SK-N-SH (cell line): ENCODE measurements at regions not wholly inside any gene's neighbourhood (a gene's known extent, or its start where the extent isn't known, plus 50 kb on each side); places are given as distances from the start of the nearest gene placed in this dataset.

Source experiments
- CTCF ChIP-seq: fragments of 200-600 bp; sonication (generic); IDR thresholded peaks from 2 replicates; pipeline ENCODE4 v1.6.1; 2017; ENCODE audit warnings: antibody characterized with exemption, mild to moderate bottlenecking, moderate library complexity
- EP300 ChIP-seq, 2 experiments: IDR thresholded peaks; 2 replicates each; pipeline versions ENCODE4 v1.4.0 to v1.6.1; 2012; ENCODE audit warnings: borderline replicate concordance in 1 of 2, low read depth in 1 of 2, low read length in 1 of 2
- EZH2phosphoT487 ChIP-seq: fragments of 200-600 bp; sonication (generic); IDR thresholded peaks from 2 replicates; pipeline ENCODE4 v1.6.1; 2017; ENCODE audit warnings: low read depth, mixed run types, mild to moderate bottlenecking, antibody characterized with exemption, moderate library complexity, borderline replicate concordance
- FOSL2 ChIP-seq: IDR thresholded peaks from 2 replicates; pipeline ENCODE4 v1.4.0; 2012; ENCODE audit warnings: low read depth, mild to moderate bottlenecking, moderate library complexity, borderline replicate concordance
- FOXM1 ChIP-seq: IDR thresholded peaks from 2 replicates; pipeline ENCODE4 v1.4.0; 2012; ENCODE audit warnings: low read depth, mild to moderate bottlenecking
- MAX ChIP-seq: IDR thresholded peaks from 2 replicates; pipeline ENCODE4 v1.4.0; 2012; ENCODE audit warnings: low read depth
- PBX3 ChIP-seq: IDR thresholded peaks from 2 replicates; pipeline ENCODE4; 2012
- POLR2AphosphoS5 ChIP-seq: IDR thresholded peaks from 2 replicates; pipeline ENCODE4 v1.6.1; 2012; ENCODE audit warnings: low read depth, low read length
- RFX5 ChIP-seq: IDR thresholded peaks from 2 replicates; pipeline ENCODE4 v1.6.1; 2012; ENCODE audit warnings: mild to moderate bottlenecking, improper control_type of control experiment, low read length
- SMC3 ChIP-seq: IDR thresholded peaks from 2 replicates; pipeline ENCODE4 v1.6.1; 2012; ENCODE audit warnings: low read depth, low read length, improper control_type of control experiment
- TAF1 ChIP-seq: IDR thresholded peaks from 2 replicates; pipeline ENCODE4 v1.6.1; 2012; ENCODE audit warnings: low read depth, mild to moderate bottlenecking, low read length, moderate library complexity, borderline replicate concordance
- USF1 ChIP-seq: IDR thresholded peaks from 2 replicates; pipeline ENCODE4 v1.4.0; 2012; ENCODE audit warnings: low read depth, borderline replicate concordance
- USF2 ChIP-seq: fragments of 150-350 bp; IDR thresholded peaks from 2 replicates; pipeline ENCODE4 v1.6.1; 2017; ENCODE audit warnings: antibody characterized with exemption, low read length, low read depth, borderline replicate concordance
- YY1 ChIP-seq: IDR thresholded peaks from 2 replicates; pipeline ENCODE4 v1.4.0; 2012; ENCODE audit warnings: low read depth, mild to moderate bottlenecking

GRCh38 chr21:24450119-24450518 is 1157.2 kb downstream of the MRPL39 start:
- TF ChIP-seq CTCF (no peak), MAX (no peak), FOSL2 (no peak), PBX3 (no peak), SMC3 (no peak), POLR2AphosphoS5 (no peak), USF1 (no peak), EZH2phosphoT487 (no peak), RFX5 (no peak), YY1 (no peak), USF2 (no peak), TAF1 (no peak), EP300 (IDR thresholded peaks at IDR 0.05; ENCODE audit: borderline replicate concordance in 1 of 2, low read depth in 1 of 2, low read length in 1 of 2) (no peak), FOXM1 (no peak)
